H1 (cell line): ENCODE measurements at regions not wholly inside any gene's neighbourhood (a gene's known extent, or its start where the extent isn't known, plus 50 kb on each side); places are given as distances from the start of the nearest gene placed in this dataset.

Experiments
- EZH2 ChIP-seq: fragments of 200-600 bp; sonication (generic); IDR thresholded peaks from 2 replicates; pipeline ENCODE4 v1.7.1; 2012; ENCODE audit warnings: low read depth, mild to moderate bottlenecking, moderate library complexity, low read length, inconsistent platforms; ENCODE audit not compliant: severe bottlenecking
- GABPA ChIP-seq: IDR thresholded peaks from 2 replicates; pipeline ENCODE4 v1.6.1; 2011; ENCODE audit warnings: mild to moderate bottlenecking, low read length, moderate library complexity, borderline replicate concordance; ENCODE audit not compliant: insufficient read depth
- JUND ChIP-seq: IDR thresholded peaks from 2 replicates; pipeline ENCODE4 v1.6.1; 2011; ENCODE audit warnings: mild to moderate bottlenecking, improper control_type of control experiment, low read length
- KDM4A ChIP-seq: IDR thresholded peaks from one replicate; pipeline ENCODE4 v1.7.1; 2012; ENCODE audit warnings: low read depth, mild to moderate bottlenecking, moderate library complexity, low read length, inconsistent platforms; ENCODE audit not compliant: severe bottlenecking
- KDM5A ChIP-seq: fragments of 200-600 bp; IDR thresholded peaks from 2 replicates; pipeline ENCODE4 v1.7.1; 2012; ENCODE audit warnings: mild to moderate bottlenecking, low read length, inconsistent platforms, mixed read lengths
- POU5F1 ChIP-seq: IDR thresholded peaks from 2 replicates; pipeline ENCODE4 v1.6.1; 2011; ENCODE audit warnings: low read depth, mild to moderate bottlenecking, low read length, moderate library complexity
- RBBP5 ChIP-seq: IDR thresholded peaks from 2 replicates; pipeline ENCODE4 v1.7.1; 2012; ENCODE audit warnings: low read depth, mild to moderate bottlenecking, inconsistent platforms, low read length, moderate library complexity, borderline replicate concordance
- SRF ChIP-seq: IDR thresholded peaks from 2 replicates; pipeline ENCODE4 v1.6.1; 2011; ENCODE audit warnings: mild to moderate bottlenecking, low read depth, low read length, moderate library complexity
- TCF12 ChIP-seq: IDR thresholded peaks from 2 replicates; pipeline ENCODE4 v1.6.1; 2011; ENCODE audit warnings: low read depth, mild to moderate bottlenecking, low read length
- TEAD4 ChIP-seq: IDR thresholded peaks from 2 replicates; pipeline ENCODE4 v1.6.1; 2012; ENCODE audit warnings: low read depth, low read length, inconsistent platforms, mixed read lengths
- TF ChIP-seq, protein P1 (sequence below): fragments of 300-600 bp; sonication (generic); IDR thresholded peaks from 2 replicates; pipeline ENCODE4 v1.7.1; 2012; ENCODE audit warnings: low read length, moderate library complexity, mild to moderate bottlenecking, inconsistent platforms; ENCODE audit not compliant: insufficient replicate concordance

DNA sequence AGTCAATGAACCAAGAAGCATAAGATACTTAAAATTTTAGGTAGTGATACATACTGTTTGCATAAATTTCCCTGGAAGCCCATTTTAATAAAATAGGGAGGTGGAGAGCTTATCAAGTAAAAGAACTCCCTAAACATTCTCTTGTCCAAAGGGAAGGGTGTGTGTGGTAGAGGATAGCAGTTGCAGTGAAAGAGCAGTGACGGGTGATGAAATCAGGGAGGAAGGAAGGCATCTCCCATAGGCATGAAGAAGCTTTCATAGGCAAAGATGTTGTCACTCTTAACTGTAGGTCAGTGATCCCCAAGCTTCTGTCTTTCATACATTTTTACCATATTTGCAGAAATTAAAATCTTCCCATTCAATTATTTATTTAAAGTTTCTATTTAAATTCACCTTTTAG, 60.0 kb upstream of the ZNF831 start (continued):
- TF ChIP-seq, protein P1, sequence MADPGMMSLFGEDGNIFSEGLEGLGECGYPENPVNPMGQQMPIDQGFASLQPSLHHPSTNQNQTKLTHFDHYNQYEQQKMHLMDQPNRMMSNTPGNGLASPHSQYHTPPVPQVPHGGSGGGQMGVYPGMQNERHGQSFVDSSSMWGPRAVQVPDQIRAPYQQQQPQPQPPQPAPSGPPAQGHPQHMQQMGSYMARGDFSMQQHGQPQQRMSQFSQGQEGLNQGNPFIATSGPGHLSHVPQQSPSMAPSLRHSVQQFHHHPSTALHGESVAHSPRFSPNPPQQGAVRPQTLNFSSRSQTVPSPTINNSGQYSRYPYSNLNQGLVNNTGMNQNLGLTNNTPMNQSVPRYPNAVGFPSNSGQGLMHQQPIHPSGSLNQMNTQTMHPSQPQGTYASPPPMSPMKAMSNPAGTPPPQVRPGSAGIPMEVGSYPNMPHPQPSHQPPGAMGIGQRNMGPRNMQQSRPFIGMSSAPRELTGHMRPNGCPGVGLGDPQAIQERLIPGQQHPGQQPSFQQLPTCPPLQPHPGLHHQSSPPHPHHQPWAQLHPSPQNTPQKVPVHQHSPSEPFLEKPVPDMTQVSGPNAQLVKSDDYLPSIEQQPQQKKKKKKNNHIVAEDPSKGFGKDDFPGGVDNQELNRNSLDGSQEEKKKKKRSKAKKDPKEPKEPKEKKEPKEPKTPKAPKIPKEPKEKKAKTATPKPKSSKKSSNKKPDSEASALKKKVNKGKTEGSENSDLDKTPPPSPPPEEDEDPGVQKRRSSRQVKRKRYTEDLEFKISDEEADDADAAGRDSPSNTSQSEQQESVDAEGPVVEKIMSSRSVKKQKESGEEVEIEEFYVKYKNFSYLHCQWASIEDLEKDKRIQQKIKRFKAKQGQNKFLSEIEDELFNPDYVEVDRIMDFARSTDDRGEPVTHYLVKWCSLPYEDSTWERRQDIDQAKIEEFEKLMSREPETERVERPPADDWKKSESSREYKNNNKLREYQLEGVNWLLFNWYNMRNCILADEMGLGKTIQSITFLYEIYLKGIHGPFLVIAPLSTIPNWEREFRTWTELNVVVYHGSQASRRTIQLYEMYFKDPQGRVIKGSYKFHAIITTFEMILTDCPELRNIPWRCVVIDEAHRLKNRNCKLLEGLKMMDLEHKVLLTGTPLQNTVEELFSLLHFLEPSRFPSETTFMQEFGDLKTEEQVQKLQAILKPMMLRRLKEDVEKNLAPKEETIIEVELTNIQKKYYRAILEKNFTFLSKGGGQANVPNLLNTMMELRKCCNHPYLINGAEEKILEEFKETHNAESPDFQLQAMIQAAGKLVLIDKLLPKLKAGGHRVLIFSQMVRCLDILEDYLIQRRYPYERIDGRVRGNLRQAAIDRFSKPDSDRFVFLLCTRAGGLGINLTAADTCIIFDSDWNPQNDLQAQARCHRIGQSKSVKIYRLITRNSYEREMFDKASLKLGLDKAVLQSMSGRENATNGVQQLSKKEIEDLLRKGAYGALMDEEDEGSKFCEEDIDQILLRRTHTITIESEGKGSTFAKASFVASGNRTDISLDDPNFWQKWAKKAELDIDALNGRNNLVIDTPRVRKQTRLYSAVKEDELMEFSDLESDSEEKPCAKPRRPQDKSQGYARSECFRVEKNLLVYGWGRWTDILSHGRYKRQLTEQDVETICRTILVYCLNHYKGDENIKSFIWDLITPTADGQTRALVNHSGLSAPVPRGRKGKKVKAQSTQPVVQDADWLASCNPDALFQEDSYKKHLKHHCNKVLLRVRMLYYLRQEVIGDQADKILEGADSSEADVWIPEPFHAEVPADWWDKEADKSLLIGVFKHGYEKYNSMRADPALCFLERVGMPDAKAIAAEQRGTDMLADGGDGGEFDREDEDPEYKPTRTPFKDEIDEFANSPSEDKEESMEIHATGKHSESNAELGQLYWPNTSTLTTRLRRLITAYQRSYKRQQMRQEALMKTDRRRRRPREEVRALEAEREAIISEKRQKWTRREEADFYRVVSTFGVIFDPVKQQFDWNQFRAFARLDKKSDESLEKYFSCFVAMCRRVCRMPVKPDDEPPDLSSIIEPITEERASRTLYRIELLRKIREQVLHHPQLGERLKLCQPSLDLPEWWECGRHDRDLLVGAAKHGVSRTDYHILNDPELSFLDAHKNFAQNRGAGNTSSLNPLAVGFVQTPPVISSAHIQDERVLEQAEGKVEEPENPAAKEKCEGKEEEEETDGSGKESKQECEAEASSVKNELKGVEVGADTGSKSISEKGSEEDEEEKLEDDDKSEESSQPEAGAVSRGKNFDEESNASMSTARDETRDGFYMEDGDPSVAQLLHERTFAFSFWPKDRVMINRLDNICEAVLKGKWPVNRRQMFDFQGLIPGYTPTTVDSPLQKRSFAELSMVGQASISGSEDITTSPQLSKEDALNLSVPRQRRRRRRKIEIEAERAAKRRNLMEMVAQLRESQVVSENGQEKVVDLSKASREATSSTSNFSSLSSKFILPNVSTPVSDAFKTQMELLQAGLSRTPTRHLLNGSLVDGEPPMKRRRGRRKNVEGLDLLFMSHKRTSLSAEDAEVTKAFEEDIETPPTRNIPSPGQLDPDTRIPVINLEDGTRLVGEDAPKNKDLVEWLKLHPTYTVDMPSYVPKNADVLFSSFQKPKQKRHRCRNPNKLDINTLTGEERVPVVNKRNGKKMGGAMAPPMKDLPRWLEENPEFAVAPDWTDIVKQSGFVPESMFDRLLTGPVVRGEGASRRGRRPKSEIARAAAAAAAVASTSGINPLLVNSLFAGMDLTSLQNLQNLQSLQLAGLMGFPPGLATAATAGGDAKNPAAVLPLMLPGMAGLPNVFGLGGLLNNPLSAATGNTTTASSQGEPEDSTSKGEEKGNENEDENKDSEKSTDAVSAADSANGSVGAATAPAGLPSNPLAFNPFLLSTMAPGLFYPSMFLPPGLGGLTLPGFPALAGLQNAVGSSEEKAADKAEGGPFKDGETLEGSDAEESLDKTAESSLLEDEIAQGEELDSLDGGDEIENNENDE, result no peak
- no peak for TF ChIP-seq TEAD4
- TF ChIP-seq EZH2, result no peak
- TF ChIP-seq POU5F1, result no peak
- TF ChIP-seq GABPA, result no peak
- TF ChIP-seq SRF, result no peak
- TF ChIP-seq KDM4A, result no peak
- no peak for TF ChIP-seq JUND
- TF ChIP-seq RBBP5, result no peak
- no peak for TF ChIP-seq TCF12
- no peak for TF ChIP-seq KDM5A
